ENCODE measurements at regions not wholly inside any gene's neighbourhood (a gene's known extent, or its start where the extent isn't known, plus 50 kb on each side); places are given as distances from the start of the nearest gene placed in this dataset.

DNA sequence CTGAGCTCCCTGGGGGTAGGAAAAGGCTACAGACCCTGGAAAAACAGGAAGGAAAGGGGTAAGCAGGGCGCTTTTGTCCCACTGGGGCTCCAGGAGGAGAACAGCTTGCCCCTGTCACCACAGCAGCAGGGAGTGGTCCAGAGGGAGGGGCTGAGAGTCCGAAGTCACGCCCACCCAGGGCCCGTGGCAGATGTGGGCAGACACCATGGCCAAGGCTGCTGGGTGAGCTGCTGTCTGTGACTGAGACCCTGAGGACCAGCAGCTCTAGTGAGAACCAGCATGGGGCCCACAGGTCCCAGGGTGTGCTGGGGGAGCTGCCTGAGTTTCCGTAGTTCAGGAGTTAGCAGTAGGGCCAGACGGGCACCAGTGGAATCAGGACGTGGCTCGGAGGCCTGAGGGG, 162.0 kb downstream of the SPP2 start:
- FAIRE-seq (no peak), DNase-seq (ENCODE audit: low read depth, low spot score) (no peak)
- Histone ChIP-seq H3K36me3 (ENCODE audit: control insufficient read depth in 2 of 2, extremely low read depth in 1 of 2, insufficient read depth in 2 of 2, low read length in 2 of 2) (no peaks in the 10 kb centered on the region), H3K9me3 (replicated peaks; ENCODE audit: control insufficient read depth, insufficient read depth, low read length) (no peaks in the 10 kb centered on the region), H3K79me2 (ENCODE audit: control insufficient read depth, insufficient read depth, low read length) (no peaks in the 10 kb centered on the region), H3K4me3 (replicated peaks in 1 of 3; ENCODE audit: insufficient read depth in 1 of 3, low read depth in 1 of 3, low read length in 3 of 3) (no peak overlapping the region), H3K9ac (replicated peaks; ENCODE audit: extremely low read depth, insufficient read depth, low read length) (no peak overlapping the region), H3K27me3 (ENCODE audit: control insufficient read depth in 2 of 2, insufficient read depth in 2 of 2, low read length in 2 of 2) (no peaks in the 10 kb centered on the region), H4K20me1 (replicated peaks; ENCODE audit: control insufficient read depth, extremely low read depth, insufficient read depth, low read length) (no peaks in the 10 kb centered on the region), H3K4me2 (ENCODE audit: insufficient read depth, low read length) (no peak overlapping the region), H3K9me1 (replicated peaks; ENCODE audit: control insufficient read depth, extremely low read depth, insufficient read depth, low read length) (no peaks in the 10 kb centered on the region), H3K27ac (ENCODE audit: insufficient read depth, low read depth, low read length) (no peak overlapping the region), H3K4me1 (ENCODE audit: control insufficient read depth, extremely low read depth, insufficient read depth, low read length) (no peaks in the 10 kb centered on the region), H2AFZ (ENCODE audit: low read depth, low read length) (no peak overlapping the region)
- ChIA-PET CTCF (interaction anchor here (1.2 to 1.5 kb wide), 3 partner anchors 9 to 46 kb away, joined by 3 to 4 read pairs (median 4); no protein-coding TSS in a partner anchor), POLR2A (no interaction called here)
- BruUV-seq (replicated peaks) = no TSS peak
- dilution Hi-C loops (cut with MboI; ENCODE audit: extremely low pct_ligation_motif_present, low sequenced_read_pairs) = no loop called here
- no peak for TF ChIP-seq POLR2A (IDR thresholded peaks at IDR 0.05; ENCODE audit: low read depth, low read length)
- TF ChIP-seq POLR2AphosphoS5 (IDR thresholded peaks at IDR 0.05; ENCODE audit: insufficient read depth, low read depth, low read length) = no peak
- intact Hi-C loops (cut with micrococcal nuclease) = no loop called here

DNA sequence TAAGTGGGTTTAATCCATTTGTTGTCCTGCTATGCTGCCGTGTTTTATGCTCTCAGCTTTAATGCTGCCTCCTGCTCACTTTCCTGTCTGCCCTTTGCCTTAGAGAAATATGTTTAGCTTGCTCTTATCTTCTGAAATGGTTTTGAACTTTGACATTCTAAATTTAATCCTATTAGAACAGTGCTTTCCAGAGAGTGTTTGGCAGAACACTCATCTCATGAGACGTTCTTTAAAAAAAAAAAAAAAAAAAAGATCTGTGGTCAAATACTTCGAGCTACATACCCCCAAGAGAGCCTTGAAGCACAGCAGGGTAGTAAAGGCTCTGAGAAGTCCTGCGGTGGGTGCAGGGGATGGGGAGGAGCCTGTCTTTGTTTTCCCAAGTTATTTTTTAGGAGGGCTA, 161.3 kb downstream of the SPP2 start:
- H3K9me1 ChIP-seq (replicated peaks; ENCODE audit: control insufficient read depth, extremely low read depth, insufficient read depth, low read length) = no peaks in the 10 kb centered on the region
- no peaks in the 10 kb centered on the region for H4K20me1 ChIP-seq (replicated peaks; ENCODE audit: control insufficient read depth, extremely low read depth, insufficient read depth, low read length)
- no peak for TF ChIP-seq JUN (IDR thresholded peaks at IDR 0.05; ENCODE audit: borderline replicate concordance, insufficient read depth, insufficient read length, low read depth)
- FAIRE-seq (no peak), DNase-seq (ENCODE audit: low read depth, low spot score) (peak; percentile 11)
- H3K4me1 ChIP-seq (ENCODE audit: control insufficient read depth, extremely low read depth, insufficient read depth, low read length) = no peaks in the 10 kb centered on the region
- H2AFZ ChIP-seq (ENCODE audit: low read depth, low read length) = no peak overlapping the region
- ChIA-PET POLR2A (no interaction called here), CTCF (interaction anchor here (1.2 to 1.5 kb wide), 3 partner anchors 9 to 47 kb away, joined by 3 to 4 read pairs (median 4); no protein-coding TSS in a partner anchor)
- dilution Hi-C loops (cut with MboI; ENCODE audit: extremely low pct_ligation_motif_present, low sequenced_read_pairs) (no loop called here), intact Hi-C loops (cut with micrococcal nuclease) (loop anchor here (2.0 kb wide), 1 partner anchor 19 kb away; no protein-coding TSS in a partner anchor)
- BruUV-seq (replicated peaks) = no TSS peak
- H3K4me2 ChIP-seq (ENCODE audit: insufficient read depth, low read length) = no peak overlapping the region
- no peak overlapping the region for H3K9ac ChIP-seq (replicated peaks; ENCODE audit: extremely low read depth, insufficient read depth, low read length)
- H3K27ac ChIP-seq (ENCODE audit: insufficient read depth, low read depth, low read length) = no peak overlapping the region
- H3K79me2 ChIP-seq (ENCODE audit: control insufficient read depth, insufficient read depth, low read length) = no peaks in the 10 kb centered on the region
- H3K9me3 ChIP-seq (replicated peaks; ENCODE audit: control insufficient read depth, insufficient read depth, low read length) = no peaks in the 10 kb centered on the region
- H3K4me3 ChIP-seq (replicated peaks in 1 of 3; ENCODE audit: insufficient read depth in 1 of 3, low read depth in 1 of 3, low read length in 3 of 3) = no peak overlapping the region
- no peaks in the 10 kb centered on the region for H3K27me3 ChIP-seq (ENCODE audit: control insufficient read depth in 2 of 2, insufficient read depth in 2 of 2, low read length in 2 of 2)
- H3K36me3 ChIP-seq (ENCODE audit: control insufficient read depth in 2 of 2, extremely low read depth in 1 of 2, insufficient read depth in 2 of 2, low read length in 2 of 2) = no peaks in the 10 kb centered on the region
